ENCODE measurements at regions not wholly inside any gene's neighbourhood (a gene's known extent, or its start where the extent isn't known, plus 50 kb on each side); places are given as distances from the start of the nearest gene placed in this dataset.

DNA sequence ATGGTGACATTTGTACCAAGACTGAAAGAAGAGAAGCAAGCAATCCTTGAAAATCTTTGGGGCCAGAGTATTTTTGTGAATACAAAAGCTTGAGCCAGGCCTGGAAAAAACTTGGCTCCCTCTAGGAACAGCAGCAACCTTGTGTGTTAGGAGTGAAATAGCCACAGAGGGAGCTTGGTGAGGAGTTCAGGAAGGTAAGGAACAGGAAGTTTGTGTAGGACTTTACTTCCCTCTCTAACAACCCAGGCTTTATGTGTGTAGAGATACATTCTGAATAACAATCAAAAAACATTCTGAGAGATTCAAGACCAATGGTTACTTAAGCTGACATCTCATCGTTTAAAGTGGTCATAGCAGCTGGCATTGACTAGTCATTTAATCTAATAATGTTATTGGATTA is 668.5 kb downstream of the PCDH18 start:
- no peak overlapping the region for H3K4me3 ChIP-seq (replicated peaks; ENCODE audit: insufficient read depth, low read length)
- no peak overlapping the region for H3K27ac ChIP-seq (replicated peaks)
- DNase-seq (ENCODE audit: low read depth in 1 of 2, low spot score in 1 of 2) = peak in 1 of 2 experiments; percentile 3
- no peaks in the 10 kb centered on the region for H3K27me3 ChIP-seq (ENCODE audit: insufficient read depth, poor library complexity, severe bottlenecking)
- TF ChIP-seq POLR2AphosphoS5 (IDR thresholded peaks at IDR 0.05; ENCODE audit: low read depth) (no peak), GABPA (IDR thresholded peaks at IDR 0.05; ENCODE audit: low read depth) (no peak), SPI1 (IDR thresholded peaks at IDR 0.05; ENCODE audit: borderline replicate concordance, low read depth) (no peak)
- TF ChIP-seq, protein P1, sequence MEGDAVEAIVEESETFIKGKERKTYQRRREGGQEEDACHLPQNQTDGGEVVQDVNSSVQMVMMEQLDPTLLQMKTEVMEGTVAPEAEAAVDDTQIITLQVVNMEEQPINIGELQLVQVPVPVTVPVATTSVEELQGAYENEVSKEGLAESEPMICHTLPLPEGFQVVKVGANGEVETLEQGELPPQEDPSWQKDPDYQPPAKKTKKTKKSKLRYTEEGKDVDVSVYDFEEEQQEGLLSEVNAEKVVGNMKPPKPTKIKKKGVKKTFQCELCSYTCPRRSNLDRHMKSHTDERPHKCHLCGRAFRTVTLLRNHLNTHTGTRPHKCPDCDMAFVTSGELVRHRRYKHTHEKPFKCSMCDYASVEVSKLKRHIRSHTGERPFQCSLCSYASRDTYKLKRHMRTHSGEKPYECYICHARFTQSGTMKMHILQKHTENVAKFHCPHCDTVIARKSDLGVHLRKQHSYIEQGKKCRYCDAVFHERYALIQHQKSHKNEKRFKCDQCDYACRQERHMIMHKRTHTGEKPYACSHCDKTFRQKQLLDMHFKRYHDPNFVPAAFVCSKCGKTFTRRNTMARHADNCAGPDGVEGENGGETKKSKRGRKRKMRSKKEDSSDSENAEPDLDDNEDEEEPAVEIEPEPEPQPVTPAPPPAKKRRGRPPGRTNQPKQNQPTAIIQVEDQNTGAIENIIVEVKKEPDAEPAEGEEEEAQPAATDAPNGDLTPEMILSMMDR (IDR thresholded peaks at IDR 0.05; ENCODE audit: insufficient read depth, low read length) = no peak
- TF ChIP-seq, protein P2, sequence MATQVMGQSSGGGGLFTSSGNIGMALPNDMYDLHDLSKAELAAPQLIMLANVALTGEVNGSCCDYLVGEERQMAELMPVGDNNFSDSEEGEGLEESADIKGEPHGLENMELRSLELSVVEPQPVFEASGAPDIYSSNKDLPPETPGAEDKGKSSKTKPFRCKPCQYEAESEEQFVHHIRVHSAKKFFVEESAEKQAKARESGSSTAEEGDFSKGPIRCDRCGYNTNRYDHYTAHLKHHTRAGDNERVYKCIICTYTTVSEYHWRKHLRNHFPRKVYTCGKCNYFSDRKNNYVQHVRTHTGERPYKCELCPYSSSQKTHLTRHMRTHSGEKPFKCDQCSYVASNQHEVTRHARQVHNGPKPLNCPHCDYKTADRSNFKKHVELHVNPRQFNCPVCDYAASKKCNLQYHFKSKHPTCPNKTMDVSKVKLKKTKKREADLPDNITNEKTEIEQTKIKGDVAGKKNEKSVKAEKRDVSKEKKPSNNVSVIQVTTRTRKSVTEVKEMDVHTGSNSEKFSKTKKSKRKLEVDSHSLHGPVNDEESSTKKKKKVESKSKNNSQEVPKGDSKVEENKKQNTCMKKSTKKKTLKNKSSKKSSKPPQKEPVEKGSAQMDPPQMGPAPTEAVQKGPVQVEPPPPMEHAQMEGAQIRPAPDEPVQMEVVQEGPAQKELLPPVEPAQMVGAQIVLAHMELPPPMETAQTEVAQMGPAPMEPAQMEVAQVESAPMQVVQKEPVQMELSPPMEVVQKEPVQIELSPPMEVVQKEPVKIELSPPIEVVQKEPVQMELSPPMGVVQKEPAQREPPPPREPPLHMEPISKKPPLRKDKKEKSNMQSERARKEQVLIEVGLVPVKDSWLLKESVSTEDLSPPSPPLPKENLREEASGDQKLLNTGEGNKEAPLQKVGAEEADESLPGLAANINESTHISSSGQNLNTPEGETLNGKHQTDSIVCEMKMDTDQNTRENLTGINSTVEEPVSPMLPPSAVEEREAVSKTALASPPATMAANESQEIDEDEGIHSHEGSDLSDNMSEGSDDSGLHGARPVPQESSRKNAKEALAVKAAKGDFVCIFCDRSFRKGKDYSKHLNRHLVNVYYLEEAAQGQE (IDR thresholded peaks at IDR 0.05; ENCODE audit: insufficient replicate concordance, low read depth) = no peak

DNA sequence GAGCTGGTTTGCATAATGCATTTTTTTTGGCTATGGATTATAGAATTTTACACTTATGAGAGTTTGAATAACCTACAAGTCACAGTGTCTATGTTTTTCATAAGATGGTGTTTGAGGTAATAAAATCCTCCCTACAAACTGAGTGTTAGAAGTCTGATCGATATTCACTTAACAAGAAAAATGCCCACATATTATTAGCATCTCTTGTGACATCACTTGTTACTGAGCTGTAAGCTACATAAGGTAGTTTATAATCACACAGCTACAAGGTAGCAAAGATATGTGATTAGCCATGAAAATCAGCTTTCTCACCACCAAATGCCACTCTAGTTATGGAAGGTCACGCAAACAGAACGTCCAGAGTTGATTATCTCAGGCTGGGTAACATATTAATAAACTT is 669.6 kb downstream of the PCDH18 start:
- Histone ChIP-seq H3K4me3 (replicated peaks; ENCODE audit: insufficient read depth, low read length) (no peak overlapping the region), H3K27me3 (ENCODE audit: insufficient read depth, poor library complexity, severe bottlenecking) (no peaks in the 10 kb centered on the region), H3K27ac (replicated peaks) (no peak overlapping the region)
- TF ChIP-seq, protein P1 (IDR thresholded peaks at IDR 0.05; ENCODE audit: insufficient read depth, low read length) = no peak
- TF ChIP-seq, protein P2 (IDR thresholded peaks at IDR 0.05; ENCODE audit: insufficient replicate concordance, low read depth) = no peak
- TF ChIP-seq SPI1 (IDR thresholded peaks at IDR 0.05; ENCODE audit: borderline replicate concordance, low read depth) (no peak), GABPA (IDR thresholded peaks at IDR 0.05; ENCODE audit: low read depth) (no peak), POLR2AphosphoS5 (IDR thresholded peaks at IDR 0.05; ENCODE audit: low read depth) (no peak)
- no peak for DNase-seq (ENCODE audit: low read depth in 1 of 2, low spot score in 1 of 2)

DNA sequence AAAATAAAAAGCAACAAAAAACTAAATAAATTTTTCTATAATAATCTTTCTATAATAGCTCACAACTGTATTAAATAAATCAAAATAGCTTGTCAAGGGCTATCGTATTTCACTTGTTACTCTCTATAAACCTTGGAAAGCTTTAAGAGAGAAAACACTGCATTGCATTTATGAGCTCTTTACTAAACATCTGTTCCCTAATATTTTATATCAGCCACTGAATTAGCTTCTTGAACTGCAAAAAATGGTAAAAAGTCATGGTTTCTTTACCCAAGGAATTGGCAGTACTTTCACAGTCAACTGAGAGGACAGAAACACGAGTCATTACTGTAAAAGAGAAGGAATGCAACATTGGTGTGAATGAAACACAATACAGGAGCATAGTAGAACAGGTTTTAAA is 671.2 kb downstream of the PCDH18 start:
- no peak for DNase-seq (ENCODE audit: low read depth in 1 of 2, low spot score in 1 of 2)
- no peak overlapping the region for H3K27ac ChIP-seq (replicated peaks)
- no peak overlapping the region for H3K4me3 ChIP-seq (replicated peaks; ENCODE audit: insufficient read depth, low read length)
- no peaks in the 10 kb centered on the region for H3K27me3 ChIP-seq (ENCODE audit: insufficient read depth, poor library complexity, severe bottlenecking)
- TF ChIP-seq, protein P1 (IDR thresholded peaks at IDR 0.05; ENCODE audit: insufficient read depth, low read length) = no peak
- no peak for TF ChIP-seq GABPA (IDR thresholded peaks at IDR 0.05; ENCODE audit: low read depth)

DNA sequence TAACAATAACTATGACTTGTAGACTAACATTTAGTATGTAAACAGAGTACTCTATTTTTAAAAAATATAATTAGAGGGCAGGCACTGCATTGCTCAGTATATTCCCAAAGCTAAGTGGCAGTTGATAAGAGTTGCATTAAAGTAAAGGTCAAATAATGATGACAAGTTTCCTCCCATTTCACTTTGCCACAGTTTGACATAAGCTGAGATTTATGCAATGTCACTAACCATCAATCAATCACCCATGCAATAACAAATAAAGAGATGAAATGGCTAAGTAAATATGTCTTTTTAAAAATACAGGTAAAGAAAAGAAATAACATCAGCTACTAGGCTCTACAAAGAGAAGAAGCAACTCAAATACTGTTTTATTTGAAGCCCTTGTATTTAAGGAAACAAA is 673.4 kb downstream of the PCDH18 start:
- TF ChIP-seq, protein P1 (IDR thresholded peaks at IDR 0.05; ENCODE audit: insufficient read depth, low read length) = no peak
- TF ChIP-seq GABPA (IDR thresholded peaks at IDR 0.05; ENCODE audit: low read depth) (no peak), SPI1 (IDR thresholded peaks at IDR 0.05; ENCODE audit: borderline replicate concordance, low read depth) (no peak), POLR2AphosphoS5 (IDR thresholded peaks at IDR 0.05; ENCODE audit: low read depth) (no peak)
- TF ChIP-seq, protein P2 (IDR thresholded peaks at IDR 0.05; ENCODE audit: insufficient replicate concordance, low read depth) = no peak
- Histone ChIP-seq H3K4me3 (replicated peaks; ENCODE audit: insufficient read depth, low read length) (no peak overlapping the region), H3K27me3 (ENCODE audit: insufficient read depth, poor library complexity, severe bottlenecking) (no peaks in the 10 kb centered on the region), H3K27ac (replicated peaks) (no peak overlapping the region)
- DNase-seq (ENCODE audit: low read depth in 1 of 2, low spot score in 1 of 2) = no peak

All from HL-60 (cell line).